Activated naive CD4-positive, alpha-beta T cell treated with Interleukin-2 at 50 U/mL for 16 hours (primary cell): ENCODE measurements at regions not wholly inside any gene's neighbourhood (a gene's known extent, or its start where the extent isn't known, plus 50 kb on each side); places are given as distances from the start of the nearest gene placed in this dataset.

ENCODE experiments used
- DNase-seq: peaks from one replicate; pipeline ENCODE4 v3.0.0-alpha.2; 2020

DNA sequence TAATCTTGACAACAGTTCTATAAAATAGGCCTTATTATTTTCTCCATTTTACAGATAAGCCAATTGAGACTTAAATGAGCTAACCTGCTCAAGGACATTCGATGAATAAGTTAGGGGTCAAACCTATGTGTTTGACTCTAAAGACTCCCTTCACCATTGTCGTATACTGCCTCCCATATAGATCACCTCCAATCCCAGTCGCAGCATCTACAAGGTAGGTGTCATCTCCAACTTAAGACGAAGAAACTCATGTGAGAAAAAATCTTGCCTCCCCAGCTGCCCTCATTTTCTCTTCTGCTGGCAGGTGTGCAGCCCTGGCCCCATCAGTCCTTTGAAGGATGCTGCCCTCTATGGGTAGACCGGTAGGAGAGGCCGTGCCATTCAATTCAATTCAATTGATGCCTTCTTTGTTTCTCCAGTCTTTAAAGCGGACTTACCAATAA is 75.2 kb upstream of the SMARCA2 start:
- DNase-seq = peak; percentile 37

DNA sequence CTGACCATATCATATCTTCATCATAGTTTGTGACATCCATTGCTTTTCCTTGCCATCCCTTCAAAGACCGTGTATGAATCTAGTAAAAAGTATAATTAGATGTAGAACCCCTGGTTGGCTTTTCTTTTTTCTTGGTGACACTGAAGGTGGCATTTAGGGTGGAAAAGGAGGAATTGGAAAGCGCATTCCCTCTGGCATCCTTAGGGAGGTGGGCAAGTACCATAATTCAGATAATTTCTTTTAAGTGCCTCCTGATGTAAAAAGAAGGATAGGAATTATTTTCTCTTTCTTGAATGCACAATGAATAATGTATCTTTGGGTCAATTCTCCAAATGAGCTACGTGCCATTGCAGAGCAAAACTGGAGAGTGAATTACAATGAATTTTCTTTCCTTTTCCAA is 73.2 kb upstream of the SMARCA2 start:
- no peak for DNase-seq

DNA sequence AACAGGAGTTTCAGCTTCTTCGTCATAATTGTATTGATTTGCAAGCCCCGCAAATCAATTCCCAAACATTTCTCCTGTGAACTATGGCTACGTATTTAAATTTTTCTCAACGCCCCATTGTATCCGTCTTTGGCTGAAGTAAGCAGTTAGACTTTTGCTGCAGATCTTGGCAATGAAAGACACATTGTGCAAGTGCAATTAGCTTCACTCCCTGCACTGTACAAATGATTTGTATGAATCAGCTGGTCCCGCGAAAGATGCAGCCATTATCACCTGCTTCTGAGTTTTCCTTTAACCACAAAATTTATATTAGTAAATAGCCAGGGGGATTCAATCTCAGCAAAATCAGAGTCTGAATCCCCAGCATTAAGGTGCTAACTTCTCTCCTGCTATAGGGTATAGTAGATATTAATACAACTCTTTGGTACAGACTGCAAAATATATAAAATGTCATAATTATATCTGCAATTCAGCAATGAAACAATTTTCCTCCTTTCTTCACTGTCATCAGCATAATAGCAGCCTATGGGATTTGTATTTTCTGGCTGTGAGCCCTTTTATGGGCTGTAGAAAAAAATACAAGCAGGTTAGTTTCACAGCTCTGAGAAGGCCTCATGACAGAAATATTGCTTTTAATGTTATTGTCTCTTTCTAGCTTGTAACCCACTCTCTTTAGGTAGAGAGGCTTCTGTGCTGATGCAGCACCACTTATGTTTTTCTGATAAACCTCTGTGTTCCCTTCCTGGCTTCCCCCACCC is 68.4 kb upstream of the SMARCA2 start:
- DNase-seq = no peak

DNA sequence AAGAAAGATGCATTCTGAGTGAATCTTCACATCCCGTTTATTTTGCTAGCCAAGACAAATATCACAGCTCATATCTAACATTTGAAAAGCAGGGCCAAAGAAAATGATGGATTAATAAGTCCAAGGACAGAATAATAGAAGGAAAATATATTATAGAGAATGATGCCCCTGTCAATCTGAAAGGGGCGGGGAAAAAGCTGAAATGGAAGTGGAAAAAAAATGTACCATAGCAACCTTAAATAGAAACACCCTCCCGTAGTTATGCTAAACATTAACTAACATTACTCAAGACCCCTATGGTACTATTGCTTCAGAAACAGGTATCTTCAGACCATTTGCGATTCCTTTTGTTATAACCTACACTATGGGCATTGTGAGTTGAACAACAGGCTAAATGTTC is 67.7 kb upstream of the SMARCA2 start:
- DNase-seq = no peak

DNA sequence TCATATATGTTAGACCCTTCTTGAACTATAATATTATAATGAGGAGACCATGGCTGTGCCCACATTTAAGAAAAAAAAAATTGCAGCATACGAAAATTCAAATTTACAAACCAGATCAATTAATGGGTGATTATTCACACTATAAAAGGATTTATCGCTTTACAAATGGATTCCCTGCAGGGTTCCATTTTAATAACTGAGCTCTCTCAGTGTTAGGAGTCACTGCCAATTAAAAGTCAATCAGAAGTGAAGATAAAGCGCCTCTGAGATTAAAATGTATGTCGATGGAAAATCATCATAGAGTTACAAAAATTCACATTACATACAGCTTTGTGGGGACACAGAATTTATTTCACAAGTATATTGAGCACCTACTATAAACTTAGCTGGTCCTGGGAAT is 66.6 kb upstream of the SMARCA2 start:
- DNase-seq = no peak

DNA sequence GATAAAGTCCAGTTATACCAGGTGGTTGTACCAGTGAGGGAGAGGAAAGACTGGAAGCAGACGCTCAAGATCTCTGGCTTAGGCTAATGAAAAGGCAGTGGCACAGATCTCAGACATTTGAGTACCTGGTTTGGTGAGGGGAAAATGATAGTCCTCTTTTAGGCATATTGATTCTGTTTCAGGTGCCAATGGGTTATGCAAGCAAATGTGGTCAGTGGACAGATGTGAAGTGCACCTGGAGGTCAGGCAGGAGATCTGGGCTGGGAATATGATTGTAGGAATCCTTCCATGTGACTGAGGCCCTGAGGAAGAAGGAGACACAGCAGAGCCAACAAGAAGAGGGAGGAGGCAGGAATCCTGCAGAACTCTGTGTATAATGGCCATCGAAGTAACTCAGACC is 63.7 kb upstream of the SMARCA2 start:
- no peak for DNase-seq

DNA sequence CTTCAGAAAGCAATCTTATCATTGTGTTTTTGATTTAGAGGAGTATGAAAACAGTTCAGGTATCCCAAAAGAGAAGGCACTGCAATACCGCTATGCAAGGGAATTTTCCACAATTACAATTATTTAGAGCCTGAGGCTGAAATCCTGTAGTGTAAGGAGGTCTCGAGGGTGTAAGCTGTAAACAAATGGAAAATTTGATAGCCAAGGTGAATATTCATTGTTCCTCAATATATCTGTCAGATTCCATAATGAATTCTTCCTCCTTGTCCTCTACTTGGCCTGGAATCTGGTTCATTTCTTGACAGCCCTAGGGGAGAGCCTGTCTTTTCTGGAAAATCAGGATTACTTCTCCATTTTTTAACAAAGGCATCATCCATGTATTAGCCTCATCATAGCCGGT is 63.1 kb upstream of the SMARCA2 start:
- DNase-seq = no peak

DNA sequence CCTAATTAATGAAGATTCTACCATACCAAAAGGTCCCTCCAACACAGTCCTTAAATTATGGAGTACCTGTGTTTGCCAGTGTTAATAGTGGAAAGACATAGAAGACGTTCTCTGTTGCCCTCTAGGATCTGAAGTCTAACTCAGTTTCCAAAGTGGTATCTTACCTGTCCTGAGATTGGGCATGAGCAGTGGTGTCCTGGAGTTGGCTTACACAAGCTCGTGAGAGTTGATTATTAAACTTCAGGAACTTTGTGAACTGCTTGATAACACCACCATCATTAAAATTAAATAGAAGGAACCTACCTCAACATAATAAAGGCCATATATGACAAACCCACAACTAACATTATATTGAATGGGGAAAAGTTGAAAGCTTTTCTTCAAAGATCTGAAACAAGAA is 60.9 kb upstream of the SMARCA2 start:
- DNase-seq = no peak

DNA sequence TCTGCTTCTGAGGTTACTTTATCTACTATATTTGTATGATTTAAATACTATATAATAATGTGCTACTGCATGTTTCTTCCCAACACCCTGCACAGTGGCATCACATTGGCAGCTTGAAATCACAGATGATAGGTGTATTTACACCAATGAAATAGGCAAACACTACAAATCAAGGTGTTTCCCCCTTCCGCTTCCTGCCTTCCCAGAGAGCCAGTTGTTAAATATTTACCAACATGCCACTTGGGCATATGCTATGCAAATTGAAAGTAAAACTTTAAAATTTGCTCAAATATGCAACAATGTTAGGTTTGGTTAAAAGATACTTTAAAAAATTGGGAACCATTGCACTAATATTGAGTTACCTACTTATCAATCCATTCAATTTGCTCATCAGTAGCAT is 58.2 kb upstream of the SMARCA2 start:
- no peak for DNase-seq

DNA sequence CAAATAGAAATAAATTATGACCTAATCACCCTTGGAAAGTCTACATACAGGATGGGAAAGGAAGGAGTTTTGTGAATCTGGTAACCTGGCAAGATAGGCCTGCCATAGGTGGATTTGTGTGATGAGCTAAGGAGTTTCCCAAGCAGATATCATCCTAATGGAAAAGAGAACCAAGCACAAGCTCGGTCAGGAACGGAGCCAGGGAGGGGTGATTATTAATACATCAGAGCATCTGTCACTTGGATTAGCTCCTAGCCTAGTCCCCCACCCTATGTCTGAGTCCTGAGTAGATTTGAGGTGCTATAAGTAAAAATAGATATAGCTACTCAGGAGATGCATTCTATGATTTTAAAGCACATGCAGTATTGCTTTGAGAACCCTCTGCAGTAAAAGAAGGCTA is 57.3 kb upstream of the SMARCA2 start:
- no peak for DNase-seq

DNA sequence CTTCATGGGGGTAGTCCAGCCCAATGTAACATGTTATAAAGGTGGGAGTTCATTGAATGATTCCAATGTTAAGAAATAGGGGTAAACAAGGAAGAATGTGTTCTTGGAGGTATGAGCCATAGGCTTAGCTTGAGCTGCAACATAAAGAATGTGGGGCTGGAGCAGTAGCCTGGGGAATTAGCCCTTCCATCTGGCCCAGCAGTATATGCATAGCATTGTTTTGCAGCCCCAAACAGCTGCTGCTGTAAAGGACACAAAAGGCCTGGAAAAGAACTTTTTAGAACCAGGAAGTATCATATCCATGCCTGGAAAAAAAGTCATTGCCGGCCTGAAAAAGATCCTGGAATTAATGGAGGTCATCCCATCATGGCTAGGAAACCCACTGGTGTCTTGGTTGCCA is 55.8 kb upstream of the SMARCA2 start:
- DNase-seq = no peak

DNA sequence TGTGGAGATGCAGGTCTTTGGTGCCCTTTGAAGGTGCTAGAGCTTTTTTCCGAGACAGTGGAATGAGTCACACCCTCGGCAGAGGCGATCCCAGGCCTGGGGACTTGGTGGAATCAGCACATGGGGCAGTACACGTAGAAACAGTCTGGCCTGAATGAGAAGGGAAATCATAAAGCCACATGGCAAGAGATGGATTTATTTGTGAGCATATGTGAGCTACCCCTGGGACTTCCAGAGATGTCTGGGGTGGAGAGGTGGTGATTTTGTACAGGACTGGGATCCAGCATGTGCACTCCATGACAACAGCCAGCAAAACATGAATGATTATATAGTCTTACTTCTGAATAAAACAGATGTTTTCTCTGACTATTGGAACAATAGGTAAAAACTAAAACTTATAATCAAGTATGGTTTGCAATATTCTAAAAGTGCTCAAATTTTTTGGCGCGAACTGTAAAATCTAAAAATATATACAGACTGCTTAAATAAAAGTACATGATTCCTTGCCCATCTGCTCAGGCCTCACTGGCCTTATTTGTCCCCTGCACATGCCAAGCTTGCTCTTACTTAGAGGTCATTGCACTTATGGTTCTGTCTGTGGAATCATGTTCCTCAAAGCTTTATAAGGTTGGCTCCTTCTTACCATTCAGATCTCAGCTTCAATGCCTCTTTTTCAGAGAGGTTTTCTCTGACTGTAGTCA is 54.7 kb upstream of the SMARCA2 start:
- no peak for DNase-seq

DNA sequence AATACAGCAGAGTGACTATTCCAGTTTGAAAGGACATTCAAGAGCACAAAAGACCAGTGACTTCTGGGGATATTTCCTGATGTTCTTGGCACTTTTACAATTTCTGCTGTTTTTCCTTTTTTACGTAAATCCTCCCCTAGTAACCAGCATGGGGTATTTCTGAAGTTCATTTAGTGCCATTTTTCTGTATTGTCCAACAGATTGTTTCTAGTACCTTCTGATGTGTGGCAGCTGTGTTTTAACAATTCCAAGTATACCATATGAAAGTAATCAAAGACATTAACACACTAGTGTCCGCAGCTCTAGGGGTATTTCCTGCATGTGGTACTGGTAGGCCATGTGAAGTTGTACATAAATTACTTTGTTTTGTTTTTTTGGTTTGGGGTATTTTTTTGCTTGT is 53.0 kb upstream of the SMARCA2 start:
- DNase-seq = no peak

DNA sequence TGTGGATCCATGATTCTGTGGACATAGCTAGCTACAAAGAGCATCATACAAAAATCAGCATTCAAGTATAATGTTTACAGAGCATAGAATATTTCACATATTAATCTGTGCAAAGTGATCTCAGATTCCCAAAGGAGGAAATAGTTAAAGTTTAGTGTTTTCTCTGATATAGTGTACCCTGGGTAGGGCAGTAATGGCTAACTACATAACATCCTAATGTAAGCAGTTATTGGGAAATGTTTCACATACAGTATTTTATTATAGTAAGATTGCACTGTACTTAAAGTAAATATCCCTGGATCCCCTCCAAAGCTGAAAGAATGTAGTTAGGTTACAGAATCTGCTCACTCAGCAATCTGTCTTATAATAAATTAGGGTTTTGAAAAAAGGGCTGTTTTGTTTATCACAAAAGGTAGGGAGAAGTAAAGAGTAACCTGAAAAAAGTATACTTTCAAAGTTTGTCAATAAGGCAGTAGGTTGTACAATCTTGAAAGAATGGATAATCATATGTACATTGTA is 52.5 kb upstream of the SMARCA2 start:
- DNase-seq = no peak

DNA sequence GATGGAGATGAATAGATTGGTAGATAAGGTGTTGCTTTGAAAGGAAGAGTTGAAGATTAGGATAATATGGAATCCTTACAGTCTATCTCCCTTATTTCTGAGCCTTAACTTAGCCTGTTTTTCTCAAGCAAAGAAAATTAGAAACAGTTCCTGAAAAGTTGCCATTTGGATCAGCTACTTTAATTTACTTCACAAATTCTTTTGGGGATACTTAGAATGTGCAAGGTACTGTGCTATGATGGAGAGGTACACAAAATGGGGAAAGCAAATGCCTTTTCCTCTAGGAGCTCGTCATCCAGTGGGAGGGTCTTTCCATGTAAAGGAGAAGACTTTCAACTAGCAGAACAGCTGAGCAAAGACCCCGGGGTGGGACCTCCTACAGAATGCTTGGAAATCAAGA is 51.1 kb upstream of the SMARCA2 start:
- no peak for DNase-seq
